DMS79 (cell line): ENCODE measurements at regions not wholly inside any gene's neighbourhood (a gene's known extent, or its start where the extent isn't known, plus 50 kb on each side); places are given as distances from the start of the nearest gene placed in this dataset.
"Not testable (repeated sequence)": the region's sequence is repeated elsewhere in the genome, so short reads cannot be mapped to it uniquely, and the experiment has no call there.

Source experiments
- DNase-seq: peaks from one replicate; lab custom pipeline; 2025; lab: John Stamatoyannopoulos, UW

DNA sequence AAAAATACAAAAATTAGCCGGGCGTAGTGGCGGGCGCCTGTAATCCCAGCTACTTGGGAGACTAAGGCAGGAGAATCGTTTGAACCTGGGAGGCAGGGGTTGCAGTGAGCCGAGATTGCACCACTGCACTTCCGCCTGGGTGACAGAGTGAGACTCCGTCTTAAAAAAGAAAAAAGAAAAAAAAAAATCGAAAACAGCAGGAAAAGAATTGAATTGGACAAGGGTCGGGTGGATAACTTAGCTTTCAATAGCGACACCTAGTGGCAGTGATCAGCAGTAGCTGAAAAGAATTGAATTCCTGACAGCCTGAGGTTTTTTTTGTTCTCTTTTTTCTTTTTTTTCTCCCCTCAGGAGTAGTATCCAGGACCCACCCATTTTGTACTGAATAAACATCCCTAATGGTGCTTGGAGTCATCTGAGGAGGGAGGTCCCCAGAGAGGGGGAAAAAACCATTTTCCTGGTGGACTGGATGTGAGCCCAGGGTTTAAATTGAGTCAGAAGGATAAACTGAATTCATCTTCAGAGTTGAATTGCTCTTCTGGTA, 55.1 kb downstream of the CYCS start:
- peak; percentile 47 for DNase-seq

DNA sequence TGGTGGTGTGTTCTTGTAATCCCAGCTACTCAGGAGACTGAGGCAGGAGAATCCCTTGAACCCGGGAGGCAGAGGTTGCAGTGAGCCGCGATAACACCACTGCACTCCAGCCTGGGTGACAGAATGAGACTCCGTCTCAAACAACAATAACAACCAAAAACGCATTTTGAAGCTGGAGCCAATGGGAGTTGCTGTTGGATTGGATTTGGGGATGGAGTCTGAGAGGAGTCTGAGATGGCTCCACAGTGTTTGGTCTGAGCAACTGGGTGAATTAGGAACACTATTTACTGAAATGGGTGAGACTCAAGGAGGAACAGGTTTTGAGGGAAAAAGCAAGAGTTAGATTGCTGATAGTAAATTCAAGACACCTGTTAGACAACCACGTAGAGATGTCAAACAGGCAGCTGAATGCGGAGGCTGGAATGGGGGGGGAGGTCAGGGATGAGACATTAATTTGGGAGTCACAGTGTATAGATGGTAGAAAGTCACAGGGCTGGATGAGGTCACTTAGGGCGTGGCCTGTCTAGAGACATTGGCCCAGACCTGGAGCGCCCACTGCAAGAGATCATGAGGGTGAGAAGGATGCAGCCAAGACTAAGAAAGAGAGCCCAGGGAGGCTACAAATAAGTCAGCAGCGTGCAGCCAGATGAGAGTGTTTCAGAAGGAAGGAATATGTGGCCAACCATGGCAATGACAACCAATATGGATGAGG, 56.4 kb downstream of the CYCS start:
- no peak for DNase-seq

DNA sequence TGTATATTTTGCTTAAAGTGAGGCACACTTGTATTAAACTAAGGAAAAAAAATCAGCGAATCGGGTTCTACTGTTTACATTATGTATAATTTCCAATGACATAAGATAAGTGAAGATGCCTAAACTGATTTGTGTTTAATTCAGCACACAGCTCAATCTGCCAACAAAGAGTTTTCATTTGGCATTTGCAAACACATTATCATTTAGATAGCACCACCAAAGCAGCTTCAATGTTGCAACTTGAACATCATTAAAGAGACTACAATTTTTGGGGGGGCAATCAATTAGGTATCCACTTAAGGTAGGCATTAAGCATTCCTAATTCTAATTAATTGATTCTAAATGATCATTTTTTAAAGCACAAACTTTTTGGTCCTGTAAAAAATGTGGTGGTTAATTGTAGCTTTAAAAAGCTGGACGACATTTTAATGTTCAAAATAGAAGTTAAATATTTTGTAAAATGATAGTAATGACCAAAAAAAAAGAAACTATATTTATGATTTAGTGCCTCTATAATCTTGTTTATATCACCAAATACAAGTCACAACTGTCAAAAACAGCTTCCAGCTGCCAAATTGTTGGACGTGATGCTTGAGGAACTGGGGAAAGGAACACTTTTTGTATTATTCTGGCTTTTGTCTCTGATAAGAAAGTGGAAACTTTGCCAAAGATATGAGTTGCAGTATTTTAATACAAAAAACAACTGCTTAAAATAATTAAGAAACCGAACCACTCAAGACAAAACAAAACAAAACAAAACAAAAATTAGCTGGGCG, 57.1 kb downstream of the CYCS start:
- no peak for DNase-seq

DNA sequence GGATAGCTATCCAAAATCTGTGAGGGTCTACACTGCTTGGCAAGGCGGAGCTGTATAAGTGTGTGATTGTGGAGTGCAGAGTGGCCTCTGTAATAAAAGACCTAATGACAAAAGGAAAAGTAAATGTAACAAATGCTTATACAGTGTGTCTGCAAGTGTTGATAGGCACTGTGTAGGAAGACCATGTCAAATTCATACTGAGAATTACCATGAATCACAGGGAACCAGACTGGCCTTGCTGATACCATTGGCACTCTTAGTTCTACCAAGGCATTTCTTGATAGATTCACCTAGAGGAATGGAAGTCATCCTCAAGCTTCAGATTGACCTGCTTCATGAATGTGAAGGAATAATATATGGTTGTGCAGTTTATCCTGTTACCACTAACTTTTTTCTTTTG, 58.8 kb downstream of the CYCS start:
- no peak for DNase-seq

DNA sequence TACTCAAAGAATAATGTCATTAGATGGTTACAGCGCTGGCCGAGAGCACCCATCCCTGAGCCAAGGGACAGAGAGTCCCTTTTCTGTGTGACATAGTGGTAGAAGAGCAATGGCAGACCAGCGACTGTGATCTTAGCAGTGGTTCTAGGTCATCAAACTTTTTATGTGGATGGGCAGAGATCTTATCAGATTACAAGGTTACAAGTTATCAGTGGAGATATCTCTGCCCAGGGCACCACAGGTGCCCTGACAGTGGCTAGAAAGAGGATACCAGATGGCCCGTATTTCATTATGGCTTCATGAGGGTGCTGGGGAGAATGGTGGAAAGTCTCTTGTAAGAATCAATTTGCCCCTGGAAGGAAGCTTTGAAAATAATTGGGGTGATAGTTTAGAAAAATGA, 62.7 kb downstream of the CYCS start:
- DNase-seq: no peak

DNA sequence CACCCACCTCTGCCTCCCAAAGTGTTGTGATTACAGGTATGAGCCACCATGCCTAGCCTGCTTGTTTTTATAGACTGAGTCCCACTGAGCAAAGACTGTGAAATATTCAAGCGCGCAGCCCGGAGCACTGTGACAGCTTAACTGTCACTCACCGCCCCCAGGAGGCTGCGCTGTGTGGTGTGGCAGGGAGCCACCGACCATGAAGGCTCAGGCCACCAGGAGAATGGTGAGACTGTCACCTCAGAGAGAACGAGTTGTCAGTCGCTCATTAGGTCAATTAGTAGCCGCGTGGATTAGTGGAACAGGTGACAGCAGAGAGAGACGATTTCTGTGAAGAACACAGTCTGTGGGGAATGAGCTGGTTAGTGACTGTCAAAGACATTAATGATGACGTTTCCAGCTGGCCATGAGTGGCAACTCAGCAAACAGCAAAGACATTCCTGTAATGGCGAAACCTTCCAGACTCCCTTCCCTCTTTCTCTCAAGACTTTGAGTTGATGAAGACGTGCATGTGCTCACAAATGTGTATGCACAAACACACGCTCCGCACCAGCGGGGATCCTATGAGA, 64.5 kb downstream of the CYCS start:
- no peak for DNase-seq

DNA sequence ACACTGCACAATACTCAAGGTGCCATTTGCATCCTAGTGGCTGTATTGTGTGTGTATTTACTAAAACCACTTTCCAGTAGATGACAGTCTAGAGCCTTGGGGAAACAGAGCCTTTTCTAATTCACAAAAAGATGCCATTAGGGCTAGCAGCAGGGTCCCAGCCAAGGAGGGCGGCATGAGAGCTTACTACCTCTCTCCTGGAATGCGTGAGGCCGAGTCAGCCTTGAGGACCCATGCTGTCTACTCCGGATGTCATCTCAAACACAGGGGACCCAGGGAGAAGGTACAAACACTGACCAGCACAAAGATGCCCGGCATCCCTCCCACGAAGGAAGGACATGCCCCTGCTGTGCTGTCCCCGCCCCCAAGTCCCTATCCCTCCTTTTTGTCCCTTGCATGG, 65.5 kb downstream of the CYCS start:
- DNase-seq: no peak

DNA sequence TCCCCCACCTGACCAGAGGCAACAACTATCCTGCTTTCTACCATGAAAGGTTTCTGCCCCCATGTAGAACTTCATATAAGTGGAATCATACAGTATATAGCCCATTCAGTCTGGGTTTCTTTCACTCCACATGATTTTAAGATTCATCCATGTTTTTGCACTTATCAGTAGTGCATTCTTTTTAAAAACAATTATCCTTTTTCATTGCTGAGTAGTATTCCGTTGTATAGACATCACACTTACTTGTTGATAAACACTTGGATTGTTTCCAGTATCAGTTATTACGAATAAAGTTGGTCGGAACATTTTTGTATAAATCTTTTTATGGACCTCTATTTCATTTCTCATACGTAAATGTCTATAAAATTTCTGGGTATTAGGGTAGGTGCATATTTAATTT, 68.7 kb downstream of the CYCS start:
- no peak for DNase-seq

DNA sequence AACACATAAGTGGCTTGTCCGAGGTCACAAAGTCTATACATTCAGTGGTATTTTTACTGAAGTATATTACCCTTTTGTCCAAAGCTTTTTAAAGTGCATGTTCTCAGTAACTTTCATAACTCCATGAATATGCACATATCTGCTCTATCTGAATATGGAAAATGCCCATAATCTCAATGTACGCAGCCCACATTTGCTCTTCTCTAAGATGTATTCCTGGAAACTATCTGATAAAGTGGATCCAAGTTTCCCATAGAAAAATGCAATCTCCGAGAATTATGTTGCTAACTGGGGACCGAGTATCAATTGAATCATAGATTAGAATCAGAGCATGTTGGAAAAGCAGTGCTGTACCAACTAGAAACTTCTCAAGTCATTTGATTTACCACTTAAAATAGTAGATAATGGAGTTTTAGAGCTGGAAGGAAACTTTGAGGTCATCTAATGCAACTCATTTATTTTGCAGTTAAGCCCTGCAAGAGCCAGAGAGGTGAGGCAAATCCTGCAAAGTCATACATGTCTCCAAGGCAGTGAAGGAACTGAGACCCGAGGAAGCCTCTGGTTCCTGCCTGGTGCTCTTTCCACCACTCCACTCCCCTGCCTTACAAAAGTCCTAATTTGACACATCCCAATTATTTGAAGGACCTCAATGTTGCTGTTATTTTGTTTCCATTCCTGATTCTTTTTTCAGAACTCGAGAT, 69.4 kb downstream of the CYCS start:
- no peak for DNase-seq

DNA sequence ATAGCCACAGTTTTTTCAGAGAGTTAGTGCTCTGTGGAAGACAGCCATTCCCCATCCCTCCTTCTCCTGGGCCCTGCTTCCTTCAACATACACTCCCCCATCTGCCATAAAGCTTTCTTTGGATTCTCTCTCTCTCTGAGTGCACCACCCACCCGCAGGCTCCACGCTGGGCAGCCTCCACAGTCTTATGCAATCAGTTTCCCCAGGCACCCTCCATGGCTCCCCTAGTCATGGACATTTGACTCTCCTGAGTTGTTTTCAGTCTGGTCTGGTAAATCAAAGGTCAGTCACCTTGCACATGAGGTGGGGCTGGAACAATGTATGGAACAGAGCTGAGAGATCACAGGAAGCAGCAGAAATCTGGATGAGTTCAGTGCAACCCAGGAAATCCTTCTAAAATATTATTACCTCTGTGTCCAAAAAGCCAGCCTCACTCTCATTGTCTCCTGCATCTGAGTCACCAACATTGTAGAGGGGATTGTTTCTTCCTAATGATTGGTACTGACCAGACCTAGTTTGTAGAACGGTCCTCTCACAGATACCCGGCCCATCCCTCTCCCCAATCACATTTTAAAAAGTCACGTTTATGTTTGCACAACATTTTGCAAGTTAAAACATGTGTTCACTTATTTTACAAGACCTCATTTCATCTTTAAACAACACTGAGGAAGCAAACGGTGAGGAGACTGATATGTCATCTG, 70.1 kb downstream of the CYCS start:
- no peak for DNase-seq

DNA sequence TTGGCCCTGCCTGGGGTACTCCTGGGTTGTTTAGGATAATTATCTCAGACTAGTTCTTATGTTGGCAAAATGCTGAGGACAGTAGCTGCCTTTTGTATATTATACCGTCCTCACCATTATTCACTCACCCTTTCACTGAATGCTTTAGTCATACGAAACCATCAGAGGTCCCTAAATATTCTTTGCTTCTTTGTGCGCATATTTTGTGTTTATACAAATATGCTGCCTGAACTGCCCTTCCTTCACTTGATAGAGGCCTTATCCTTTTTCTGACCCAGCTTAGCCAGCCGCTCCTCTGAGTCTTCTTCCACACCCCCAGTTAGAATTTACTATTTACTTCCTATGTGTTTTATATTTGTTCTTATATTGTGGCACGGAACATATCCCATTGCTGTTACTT, 70.2 kb upstream of the OSBPL3 start:
- DNase-seq: no peak

DNA sequence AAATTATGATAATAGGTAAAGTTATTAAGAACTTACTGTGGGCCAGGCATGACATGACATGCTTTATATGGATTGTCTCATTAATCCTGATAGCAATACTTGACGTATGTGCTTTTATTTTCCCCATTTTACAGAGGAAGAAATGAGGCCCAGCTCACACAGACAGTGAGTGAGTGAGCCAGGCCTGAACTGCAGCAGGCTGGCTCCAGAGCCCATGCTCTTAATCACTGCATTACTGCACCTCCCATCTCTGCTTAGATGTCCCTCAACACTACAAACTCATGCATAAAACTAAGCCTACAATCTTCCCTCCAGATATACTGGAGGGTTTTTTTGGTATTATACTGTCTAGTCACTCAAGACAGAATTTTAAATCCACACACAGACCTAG, 68.5 kb upstream of the OSBPL3 start:
- DNase-seq: no peak

DNA sequence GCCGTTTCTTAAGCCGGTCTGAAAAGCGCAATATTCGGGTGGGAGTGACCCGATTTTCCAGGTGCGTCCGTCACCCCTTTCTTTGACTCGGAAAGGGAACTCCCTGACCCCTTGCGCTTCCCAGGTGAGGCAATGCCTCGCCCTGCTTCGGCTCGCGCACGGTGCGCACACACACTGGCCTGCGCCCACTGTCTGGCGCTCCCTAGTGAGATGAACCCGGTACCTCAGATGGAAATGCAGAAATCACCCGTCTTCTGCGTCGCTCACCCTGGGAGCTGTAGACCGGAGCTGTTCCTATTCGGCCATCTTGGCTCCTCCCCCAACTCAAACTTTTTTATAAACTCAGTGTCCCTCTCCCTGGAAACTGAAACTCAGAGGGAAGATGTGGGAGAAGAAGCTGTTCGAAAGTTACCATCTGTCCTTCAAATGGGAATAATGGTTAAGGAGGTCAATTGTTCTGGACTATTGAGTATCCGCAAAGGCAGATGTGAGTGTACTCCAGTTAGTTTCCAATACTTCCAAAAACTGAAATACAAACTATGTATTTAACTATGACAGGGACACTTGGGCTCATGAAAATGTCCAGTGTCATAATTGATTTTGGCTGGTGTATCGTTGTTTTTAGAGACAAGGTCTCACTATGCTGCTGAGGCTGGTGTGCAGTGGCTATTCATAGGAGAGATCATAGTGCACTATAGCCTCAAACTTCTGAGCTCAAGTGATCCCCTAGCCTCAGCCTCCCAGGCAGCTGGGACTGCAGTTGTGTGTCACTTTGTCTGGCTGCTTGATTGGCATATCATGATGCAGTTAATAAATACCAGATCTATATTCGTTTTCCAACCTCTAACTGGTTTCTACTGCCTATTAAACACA, 67.8 kb upstream of the OSBPL3 start:
- not testable (repeated sequence) for DNase-seq

DNA sequence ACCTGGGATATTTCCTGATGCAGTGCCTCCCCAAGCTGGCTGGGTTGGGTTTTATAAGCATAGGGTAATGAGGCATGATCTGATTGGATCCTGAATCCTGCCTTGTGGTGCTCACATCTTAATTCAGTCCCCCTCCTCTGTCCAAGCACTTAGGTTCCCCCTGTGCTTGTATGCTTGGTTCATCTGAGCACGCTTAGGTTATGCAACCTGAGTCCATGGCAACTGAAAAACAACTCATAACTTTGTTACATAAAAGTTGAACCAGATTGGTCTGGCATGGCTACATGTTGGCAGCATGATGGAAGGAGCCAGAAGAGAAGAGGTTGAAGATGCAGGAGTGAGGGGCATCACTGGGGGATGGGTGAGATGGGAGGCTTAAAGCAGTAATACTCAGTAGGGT, 57.3 kb upstream of the OSBPL3 start:
- no peak for DNase-seq

DNA sequence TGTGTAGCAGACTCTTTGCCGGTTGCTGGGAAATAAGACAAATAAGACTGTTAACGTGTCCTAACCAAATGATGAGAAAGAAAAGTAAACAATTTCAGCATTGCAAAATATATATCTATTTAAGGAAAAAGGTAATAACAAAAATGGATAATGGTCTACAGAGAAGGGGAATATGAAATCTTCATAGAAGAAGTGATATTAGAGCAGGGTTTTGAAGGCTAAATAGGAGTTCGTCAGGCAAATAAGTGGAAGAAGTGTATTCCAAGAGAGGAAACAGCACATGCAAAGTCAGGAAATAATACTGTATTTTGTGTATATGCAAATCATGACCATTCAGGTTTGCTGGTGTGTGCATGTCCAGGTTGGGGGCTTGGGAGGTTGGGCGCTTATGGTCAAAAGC, 55.3 kb upstream of the OSBPL3 start:
- no peak for DNase-seq

DNA sequence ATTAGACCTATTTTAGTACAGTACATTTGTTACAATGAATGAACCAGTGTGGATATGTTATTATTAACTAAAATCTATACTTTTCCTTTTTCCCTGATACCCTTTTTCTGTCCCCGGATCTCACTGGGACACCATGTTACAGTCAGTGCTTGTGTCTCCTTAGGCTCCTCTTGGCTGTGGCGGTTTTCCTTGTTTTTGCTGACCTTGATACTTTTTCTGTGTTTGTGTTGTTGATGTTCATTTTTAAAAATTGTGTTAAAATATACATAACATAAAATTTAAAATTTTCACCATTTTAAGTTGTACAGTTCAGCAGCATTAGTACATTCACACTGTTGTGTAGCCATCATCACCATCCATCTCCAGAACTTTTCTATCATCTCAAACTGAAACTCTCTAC, 54.2 kb upstream of the OSBPL3 start:
- DNase-seq: no peak

DNA sequence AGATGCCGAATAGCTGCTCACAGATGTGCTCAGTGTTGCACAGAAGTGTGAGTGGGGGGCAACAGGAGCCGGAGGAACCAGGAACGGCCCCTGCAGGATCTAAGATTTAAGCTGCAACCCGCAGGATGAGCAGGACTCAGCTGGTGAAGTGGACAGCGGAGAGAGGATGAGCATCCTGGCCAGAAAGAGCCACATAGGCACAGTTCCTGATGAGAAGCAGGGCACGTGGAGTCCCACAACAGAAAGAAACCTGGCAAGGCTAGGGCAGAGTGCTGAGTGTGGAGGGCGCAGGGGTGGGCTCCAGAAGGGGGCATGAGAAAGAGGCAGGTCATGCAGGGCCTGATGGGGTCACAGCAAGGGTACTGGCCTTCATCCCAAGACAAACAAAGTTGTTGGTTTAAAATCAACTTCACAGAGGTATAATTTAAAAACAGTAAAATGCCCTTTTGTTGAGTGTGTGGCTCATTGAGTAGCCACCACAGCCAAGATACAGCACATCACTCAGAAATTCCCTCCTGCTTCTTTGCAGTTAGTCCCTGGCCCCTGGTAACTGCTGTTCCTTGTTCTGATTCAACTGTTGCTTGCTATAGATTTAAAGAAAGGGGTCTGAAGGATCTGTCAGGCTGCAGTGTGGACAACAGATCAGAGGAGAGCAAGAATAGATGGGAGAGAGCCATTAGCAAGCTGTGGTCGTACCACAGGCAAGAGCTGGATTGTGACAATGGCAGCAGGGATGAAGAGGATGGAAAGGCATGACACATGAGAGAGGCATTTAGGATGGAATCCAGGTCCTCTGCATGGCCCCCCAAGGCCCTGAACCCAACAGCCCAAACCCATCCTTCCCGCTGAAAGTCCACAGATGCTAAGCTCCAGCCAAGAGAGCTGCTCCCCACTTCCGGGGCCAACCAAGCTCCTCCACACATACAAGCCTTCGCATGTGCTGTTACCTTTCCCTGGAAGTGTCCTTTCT, 53.1 kb upstream of the OSBPL3 start:
- DNase-seq: no peak

DNA sequence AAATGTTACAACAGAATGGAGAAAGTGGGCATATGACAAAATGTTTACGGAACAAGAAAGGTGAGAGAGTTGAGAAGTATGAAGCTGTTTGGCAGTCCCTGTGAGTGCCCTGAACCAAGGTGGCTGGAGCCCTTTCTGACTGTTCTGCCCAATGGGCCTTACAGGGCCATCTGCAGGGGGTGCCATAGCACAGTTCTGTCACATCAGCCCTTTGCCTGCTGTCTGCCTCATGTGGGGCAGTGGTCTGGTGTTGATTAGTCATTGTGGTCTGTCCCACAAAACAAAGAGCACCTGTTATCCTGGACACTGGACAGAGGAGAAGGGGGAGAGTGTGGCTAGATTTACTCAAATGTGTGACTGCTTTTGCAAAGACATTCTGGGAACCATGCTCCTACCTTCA, 51.5 kb upstream of the OSBPL3 start:
- DNase-seq: no peak

DNA sequence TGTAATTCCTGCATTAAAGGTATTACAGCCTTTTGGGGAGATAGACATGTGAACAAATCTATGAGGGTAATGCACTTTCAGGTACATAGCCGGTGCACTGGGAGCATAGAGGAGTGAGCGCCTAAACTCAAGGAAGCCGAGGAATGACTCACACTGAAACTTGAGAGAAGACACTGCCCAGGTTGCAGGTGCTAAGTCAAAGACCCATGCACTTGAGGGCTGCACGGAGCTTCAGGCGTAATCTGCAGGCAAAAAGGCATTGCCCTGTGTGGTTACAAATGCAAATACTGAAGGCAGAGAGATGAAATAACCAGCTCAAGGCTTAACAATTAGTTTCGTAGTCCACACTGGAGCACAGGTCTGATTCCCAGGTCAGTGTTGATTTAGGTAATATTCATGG, 51.0 kb upstream of the OSBPL3 start:
- no peak for DNase-seq
